ENCODE measurements at regions not wholly inside any gene's neighbourhood (a gene's known extent, or its start where the extent isn't known, plus 50 kb on each side); places are given as distances from the start of the nearest gene placed in this dataset.

GRCh38 chr4:12170308-12170707 is 741.6 kb upstream of the HS3ST1 start:
- Histone ChIP-seq H3K27me3 (replicated peaks in 1 of 4; ENCODE audit: control insufficient read depth in 3 of 4, extremely low read depth in 1 of 4, insufficient read depth in 3 of 4, low read length in 3 of 4) (no peaks in the 10 kb centered on the region), H2BK5ac (ENCODE audit: low read depth, low read length) (no peak overlapping the region), H2BK12ac (ENCODE audit: low read depth, low read length) (no peak overlapping the region), H3K9ac (replicated peaks in 1 of 4; ENCODE audit: extremely low read depth in 1 of 4, low read depth in 3 of 4, low read length in 3 of 4) (no peak overlapping the region), H3K4me1 (replicated peaks in 1 of 4; ENCODE audit: control insufficient read depth in 3 of 4, insufficient read depth in 4 of 4, low read length in 3 of 4) (no peaks in the 10 kb centered on the region), H4K5ac (ENCODE audit: insufficient read length, low read depth, low read length) (no peak overlapping the region), H3K56ac (replicated peaks; ENCODE audit: insufficient read length, low read depth, low read length) (no peak overlapping the region), H3K4ac (replicated peaks; ENCODE audit: insufficient read length, low read depth, low read length) (no peak overlapping the region), H3K27ac (ENCODE audit: low read depth, low read length) (no peak overlapping the region), H4K91ac (replicated peaks; ENCODE audit: insufficient read length, low read length) (no peak overlapping the region), H3K4me3 (ENCODE audit: extremely low read depth in 1 of 4, insufficient read depth in 2 of 4, low read depth in 3 of 4, low read length in 4 of 4) (no peak overlapping the region), H3K23ac (ENCODE audit: insufficient read length) (no peak overlapping the region), H3K4me2 (ENCODE audit: insufficient read depth in 1 of 2, low read depth in 2 of 2, low read length in 2 of 2) (no peak overlapping the region), H4K8ac (ENCODE audit: extremely low read depth, insufficient read depth, low read length) (no peak overlapping the region), H3K18ac (ENCODE audit: extremely low read depth, low read length) (no peak overlapping the region), H3K23me2 (ENCODE audit: low read depth, low read length) (no peaks in the 10 kb centered on the region), H4K20me1 (replicated peaks in 1 of 2; ENCODE audit: control insufficient read depth in 1 of 2, insufficient read depth in 2 of 2, low read length in 2 of 2) (no peaks in the 10 kb centered on the region), H2BK15ac (ENCODE audit: low read length) (no peak overlapping the region), H3K36me3 (ENCODE audit: control insufficient read depth in 2 of 4, insufficient read depth in 4 of 4, low read length in 3 of 4) (no peaks in the 10 kb centered on the region), H3K79me2 (ENCODE audit: control insufficient read depth in 1 of 2, insufficient read depth in 2 of 2, low read length in 2 of 2) (no peaks in the 10 kb centered on the region), H2BK120ac (replicated peaks; ENCODE audit: low read depth, low read length) (no peak overlapping the region), H3K9me3 (ENCODE audit: insufficient read depth in 2 of 2, low read depth in 1 of 2, low read length in 1 of 2) (no peaks in the 10 kb centered on the region), H3K14ac (ENCODE audit: insufficient read length) (no peak overlapping the region), H2AFZ (ENCODE audit: low read length) (no peak overlapping the region), H2BK20ac (ENCODE audit: low read length) (no peak overlapping the region), H3K79me1 (ENCODE audit: low read depth, low read length) (no peaks in the 10 kb centered on the region), H2AK5ac (ENCODE audit: low read depth, low read length) (no peak overlapping the region)
- TF ChIP-seq PHF8 (conservative IDR thresholded peaks at IDR 0.05; ENCODE audit: low read depth, low read length) (no peak), TEAD4 (IDR thresholded peaks at IDR 0.05; ENCODE audit: low read depth, low read length) (no peak)
- POLR2A ChIA-PET (ENCODE audit: partially characterized antibody): no interaction called here
- FAIRE-seq: no peak
- no peak for DNase-seq (ENCODE audit: low read depth in 1 of 2, low spot score in 2 of 2)
- 88% methylated on average over 4 of the region's 4 CpGs; no CpG with 5 or more reads in 1 of the 2 experiments for WGBS, 2 experiments (ENCODE audit: extremely low coverage in 1 of 2, insufficient coverage in 1 of 2, insufficient read length in 1 of 2, insufficient replicate concordance in 2 of 2, low coverage in 1 of 2, low lambda C conversion rate in 2 of 2, missing lambda C conversion rate in 1 of 2)
- CTCF ChIA-PET (ENCODE audit: partially characterized antibody): no interaction called here
